ENCODE measurements at regions not wholly inside any gene's neighbourhood (a gene's known extent, or its start where the extent isn't known, plus 50 kb on each side); places are given as distances from the start of the nearest gene placed in this dataset.
A peak's percentile ranks its signal among the peaks of the same experiment; 100 is the strongest.

- Histone ChIP-seq H2BK20ac (ENCODE audit: low read length) (no peak overlapping the region), H4K8ac (ENCODE audit: extremely low read depth, insufficient read depth, low read length) (no peak overlapping the region), H2AK5ac (ENCODE audit: low read depth, low read length) (no peak overlapping the region), H3K4me2 (ENCODE audit: insufficient read depth in 1 of 2, low read depth in 2 of 2, low read length in 2 of 2) (no peak overlapping the region), H2BK15ac (ENCODE audit: low read length) (no peak overlapping the region), H3K23ac (ENCODE audit: insufficient read length) (no peak overlapping the region), H3K79me2 (ENCODE audit: control insufficient read depth in 1 of 2, insufficient read depth in 2 of 2, low read length in 2 of 2) (no peaks in the 10 kb centered on the region), H3K36me3 (ENCODE audit: control insufficient read depth in 2 of 4, insufficient read depth in 4 of 4, low read length in 3 of 4) (no peaks in the 10 kb centered on the region), H2BK120ac (replicated peaks; ENCODE audit: low read depth, low read length) (no peak overlapping the region), H3K18ac (ENCODE audit: extremely low read depth, low read length) (no peak overlapping the region), H4K5ac (ENCODE audit: insufficient read length, low read depth, low read length) (no peak overlapping the region), H4K91ac (replicated peaks; ENCODE audit: insufficient read length, low read length) (no peak overlapping the region), H2BK12ac (ENCODE audit: low read depth, low read length) (no peak overlapping the region), H3K4me1 (replicated peaks in 1 of 4; ENCODE audit: control insufficient read depth in 3 of 4, insufficient read depth in 4 of 4, low read length in 3 of 4) (no peaks in the 10 kb centered on the region), H2BK5ac (ENCODE audit: low read depth, low read length) (no peak overlapping the region), H4K20me1 (replicated peaks in 1 of 2; ENCODE audit: control insufficient read depth in 1 of 2, insufficient read depth in 2 of 2, low read length in 2 of 2) (no peaks in the 10 kb centered on the region), H3K27me3 (replicated peaks in 1 of 4; ENCODE audit: control insufficient read depth in 3 of 4, extremely low read depth in 1 of 4, insufficient read depth in 3 of 4, low read length in 3 of 4) (no peaks in the 10 kb centered on the region), H3K14ac (ENCODE audit: insufficient read length) (no peak overlapping the region), H3K9me3 (ENCODE audit: insufficient read depth in 2 of 2, low read depth in 1 of 2, low read length in 1 of 2) (no peaks in the 10 kb centered on the region), H3K4me3 (ENCODE audit: extremely low read depth in 1 of 4, insufficient read depth in 2 of 4, low read depth in 3 of 4, low read length in 4 of 4) (no peak overlapping the region), H3K4ac (replicated peaks; ENCODE audit: insufficient read length, low read depth, low read length) (no peak overlapping the region), H3K27ac (ENCODE audit: low read depth, low read length) (no peak overlapping the region), H3K79me1 (ENCODE audit: low read depth, low read length) (no peaks in the 10 kb centered on the region), H3K9ac (replicated peaks in 1 of 4; ENCODE audit: extremely low read depth in 1 of 4, low read depth in 3 of 4, low read length in 3 of 4) (no peak overlapping the region), H3K56ac (replicated peaks; ENCODE audit: insufficient read length, low read depth, low read length) (no peak overlapping the region), H2AFZ (ENCODE audit: low read length) (peak overlapping the region; percentile 62; the same call in 1 of the 2 replicates), H3K23me2 (ENCODE audit: low read depth, low read length) (no peaks in the 10 kb centered on the region)
- DNase-seq (ENCODE audit: low read depth in 1 of 2, low spot score in 2 of 2) (no peak), FAIRE-seq (no peak)
- ChIA-PET CTCF (ENCODE audit: partially characterized antibody) (interaction anchor here (1.2 to 1.9 kb wide), 2 partner anchors 9 to 14 kb away, joined by 3 to 4 read pairs; no protein-coding TSS in a partner anchor), POLR2A (ENCODE audit: partially characterized antibody) (no interaction called here)
- TF ChIP-seq EGR1 (IDR thresholded peaks at IDR 0.05; ENCODE audit: borderline replicate concordance, low read depth, low read length): no peak
- WGBS, 2 experiments (ENCODE audit: extremely low coverage in 1 of 2, insufficient coverage in 1 of 2, insufficient read length in 1 of 2, insufficient replicate concordance in 2 of 2, low coverage in 1 of 2, low lambda C conversion rate in 2 of 2, missing lambda C conversion rate in 1 of 2): 92% methylated on average over 4 of the region's 4 CpGs; no CpG with 5 or more reads in 1 of the 2 experiments
These were observed 1071.1 kb downstream of the XPNPEP1 start for GRCh38 chr10:108852211-108852610.
